K562 (cell line): ENCODE measurements at regions not wholly inside any gene's neighbourhood (a gene's known extent, or its start where the extent isn't known, plus 50 kb on each side); places are given as distances from the start of the nearest gene placed in this dataset.

Experiments
- EP400 ChIP-seq: fragments of 450-650 bp; IDR thresholded peaks from 2 replicates; pipeline ENCODE4 v1.6.1; 2017; ENCODE audit warnings: antibody characterized with exemption, mild to moderate bottlenecking, moderate library complexity
- KDM1A ChIP-seq, 2 experiments: fragments of 450-650 bp; IDR thresholded peaks; 2 replicates each; pipeline ENCODE4 v1.6.1; 2016; ENCODE audit warnings: mild to moderate bottlenecking in 2 of 2
- MAZ ChIP-seq, 2 experiments: fragments of 450-650 bp in 1 of 2; sonication (generic) in 1 of 2; formaldehyde crosslinking; IDR thresholded peaks in 1 of 2; conservative IDR thresholded peaks in 1 of 2; 2 replicates each; pipeline versions ENCODE4 v1.4.0 to v1.5.0; 2020; ENCODE audit warnings: mild to moderate bottlenecking in 1 of 2, missing genetic modification reagents in 1 of 2
- MED1 ChIP-seq: sonication (generic); formaldehyde crosslinking; IDR thresholded peaks from 2 replicates; pipeline ENCODE4 v1.8.1; 2023; ENCODE audit warnings: missing genetic modification reagents, borderline replicate concordance
- TBL1XR1 ChIP-seq, 2 experiments: IDR thresholded peaks; 2 replicates each; pipeline ENCODE4 v1.6.1; 2012; ENCODE audit warnings: improper control_type of control experiment in 2 of 2, low read length in 2 of 2, mild to moderate bottlenecking in 1 of 2
- THRAP3 ChIP-seq: fragments of 450-650 bp; IDR thresholded peaks from 2 replicates; pipeline ENCODE4 v1.6.1; 2016; ENCODE audit warnings: mild to moderate bottlenecking, inconsistent platforms, borderline replicate concordance
- TRIM28 ChIP-seq: fragments of 450-650 bp; IDR thresholded peaks from 2 replicates; pipeline ENCODE4 v1.6.1; 2017
- ZNF655 ChIP-seq: fragments of 250-450 bp; sonication (Bioruptor Pico); IDR thresholded peaks from 2 replicates; pipeline ENCODE4 v1.5.0; 2021
- ZNF696 ChIP-seq: fragments of 250-450 bp; sonication (Bioruptor Pico); conservative IDR thresholded peaks from 2 replicates; pipeline ENCODE4 v1.4.0; 2020; ENCODE audit warnings: mild to moderate bottlenecking, moderate library complexity

- TF ChIP-seq ZNF655 (CRISPR knock-in tag) = 0 out of 2 replicates have a peak, but pooled peaks have one; percentile 5
- peak in 1 of 2 experiments; percentile 31; a peak in 1 of 4 replicates for TF ChIP-seq MAZ (CRISPR knock-in tag; conservative IDR thresholded peaks at IDR 0.05 in 1 of 2, IDR thresholded peaks at IDR 0.05 in 1 of 2)
- 0 out of 2 replicates have a peak, but pooled peaks have one; percentile 79 for TF ChIP-seq THRAP3
- TF ChIP-seq EP400 = peak; percentile 18; the same call in 1 of the 2 replicates
- peak; percentile 50; the same call in 1 of the 2 replicates for TF ChIP-seq TRIM28
- TF ChIP-seq MED1 (CRISPR knock-in tag) = no peak
- TF ChIP-seq TBL1XR1 (IDR thresholded peaks at IDR 0.05; ENCODE audit: low read length in 2 of 2) = 0 out of 4 replicates have a peak, but pooled peaks of 1 of the 2 experiments have one; percentile 6
- TF ChIP-seq KDM1A (IDR thresholded peaks at IDR 0.05) = peak in 1 of 2 experiments; percentile 22; a peak in 1 of 4 replicates
- 0 out of 2 replicates have a peak, but pooled peaks have one; percentile 11 for TF ChIP-seq ZNF696 (CRISPR knock-in tag)
Observed at GRCh38 chr6:15894973-15895725, 232.3 kb upstream of the DTNBP1 start (continued).
